Fibroblast of mammary gland (primary cell): ENCODE measurements at regions not wholly inside any gene's neighbourhood (a gene's known extent, or its start where the extent isn't known, plus 50 kb on each side); places are given as distances from the start of the nearest gene placed in this dataset.
"Not testable (repeated sequence)": the region's sequence is repeated elsewhere in the genome, so short reads cannot be mapped to it uniquely, and the experiment has no call there.

Experiments used
- DNase-seq: peaks from one replicate; pipeline ENCODE4 v3.0.0-alpha.2; 2010; ENCODE audit warnings: low read depth
- H3K4me3 ChIP-seq: 2 replicates; pipeline ENCODE4 v1.5.1; 2011; ENCODE audit warnings: low read depth, mild to moderate bottlenecking, low read length, moderate library complexity; ENCODE audit not compliant: control insufficient read depth
- CTCF ChIP-seq: conservative IDR thresholded peaks from 2 replicates; pipeline ENCODE4 v1.5.1; 2011; ENCODE audit warnings: low read depth, low read length, inconsistent platforms; ENCODE audit not compliant: control insufficient read depth, insufficient read depth

GRCh38 chr9:108436448-108436847, 419.3 kb downstream of the ACTL7B start:
- H3K4me3 ChIP-seq, result no peak overlapping the region
- DNase-seq, result no peak
- TF ChIP-seq CTCF, result no peak

- TF ChIP-seq CTCF, result peak; percentile 17
- DNase-seq, result peak; percentile 87
- H3K4me3 ChIP-seq, result no peak overlapping the region
Observed at GRCh38 chr9:108434502-108434901, 421.3 kb downstream of the ACTL7B start.

- no peak overlapping the region for H3K4me3 ChIP-seq
- DNase-seq, result no peak
- no peak for TF ChIP-seq CTCF
Observed at GRCh38 chr9:108434036-108434435, 421.8 kb downstream of the ACTL7B start.

DNA sequence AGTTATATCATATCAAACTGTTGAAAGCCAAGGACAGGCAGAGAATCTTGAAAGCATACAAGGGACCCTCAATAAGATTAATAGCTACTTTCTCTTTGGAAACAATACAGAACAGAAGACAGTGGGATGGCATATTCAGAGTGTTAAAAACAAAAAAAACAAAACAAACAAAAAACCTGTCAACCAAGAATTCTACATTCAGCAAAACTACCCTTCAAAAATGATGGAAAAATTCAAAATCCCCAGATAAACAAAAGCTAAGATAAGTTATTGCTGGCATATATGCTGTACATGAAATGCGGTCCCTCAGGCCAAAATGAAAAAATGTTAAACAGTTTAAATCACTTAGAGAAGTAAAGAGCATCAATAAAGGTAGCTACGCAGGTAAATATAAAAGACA, 425.1 kb downstream of the ACTL7B start:
- no peak for DNase-seq
- H3K4me3 ChIP-seq, result no peak overlapping the region
- no peak for TF ChIP-seq CTCF

DNA sequence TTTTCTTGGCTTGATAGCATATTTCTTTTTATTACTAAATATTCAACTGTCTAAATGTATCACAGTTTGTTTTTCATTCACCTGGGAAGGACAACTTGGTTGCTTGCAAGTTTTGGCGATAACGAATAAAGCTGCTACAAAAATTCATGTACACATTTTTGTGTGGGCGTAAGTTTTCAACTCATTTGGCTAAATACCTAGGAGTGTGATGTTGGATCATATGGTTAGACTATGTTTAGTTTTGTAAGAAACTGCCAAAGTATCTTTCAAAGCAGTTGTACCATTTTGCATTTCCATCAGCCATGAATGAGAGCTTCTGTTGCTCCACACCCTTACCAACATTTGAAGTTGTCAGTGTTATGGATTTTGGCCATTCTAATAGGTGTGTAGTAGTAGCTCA, 428.0 kb downstream of the ACTL7B start:
- H3K4me3 ChIP-seq, result no peak overlapping the region
- DNase-seq, result no peak
- no peak for TF ChIP-seq CTCF

DNA sequence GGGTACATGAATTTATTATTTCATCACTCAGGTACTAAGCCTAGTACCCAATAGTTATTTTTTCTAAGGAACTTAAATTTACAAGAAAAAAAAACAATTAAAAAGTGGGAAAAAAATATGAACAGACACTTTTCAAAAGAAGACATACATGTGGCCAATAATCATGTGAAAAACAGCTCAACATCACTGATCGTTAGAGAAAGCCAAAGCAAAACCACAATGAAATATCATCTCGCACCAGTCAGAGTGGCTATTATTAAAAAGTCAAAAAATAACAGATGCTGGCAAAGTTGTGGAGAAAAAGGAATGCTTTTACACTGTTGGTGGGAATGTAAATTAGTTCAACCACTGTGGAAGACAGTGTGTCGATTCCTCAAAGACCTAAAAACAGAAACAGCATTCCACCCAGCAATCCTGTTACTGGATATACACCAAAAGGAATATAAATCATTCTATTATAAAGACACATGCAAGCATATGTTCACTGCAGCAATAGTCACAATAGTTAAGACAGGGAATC, 429.3 kb downstream of the ACTL7B start:
- not testable (repeated sequence) for H3K4me3 ChIP-seq, DNase-seq

DNA sequence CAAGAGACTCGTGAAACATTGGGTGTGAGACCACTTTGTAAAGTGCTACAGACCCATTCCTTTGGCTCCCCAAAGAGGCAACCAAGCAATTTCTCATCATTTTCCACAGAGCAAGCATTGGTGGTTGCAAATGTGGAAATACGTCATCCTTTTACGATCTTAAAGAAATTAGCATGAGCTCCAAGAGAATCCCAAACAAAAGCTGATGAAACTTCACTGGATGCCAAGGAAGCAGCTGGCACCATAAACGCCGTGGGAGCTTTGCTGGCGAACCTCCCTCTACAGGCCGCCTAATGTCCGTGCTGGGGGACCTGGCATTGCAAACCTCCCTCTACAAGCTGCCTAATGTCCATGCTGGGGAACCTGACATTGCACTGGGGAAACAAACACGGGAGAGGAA, 432.4 kb downstream of the ACTL7B start:
- H3K4me3 ChIP-seq, result no peak overlapping the region
- no peak for DNase-seq
- no peak for TF ChIP-seq CTCF
